Muscle layer of duodenum (tissue), 2 donors: ENCODE measurements at regions not wholly inside any gene's neighbourhood (a gene's known extent, or its start where the extent isn't known, plus 50 kb on each side); places are given as distances from the start of the nearest gene placed in this dataset.

Experiments
- H3K27ac ChIP-seq: one replicate; pipeline ENCODE4 v1.7.0; 2013; ENCODE audit warnings: mild to moderate bottlenecking, low read length
- H3K27me3 ChIP-seq: one replicate; pipeline ENCODE4 v1.7.0; 2013; ENCODE audit warnings: low read depth, mild to moderate bottlenecking, control low read depth, low read length
- H3K36me3 ChIP-seq, 2 donors: one replicate each; pipeline ENCODE4 v1.7.0; 2013; ENCODE audit warnings: low read length in 2 of 2, control low read depth in 1 of 2, mild to moderate bottlenecking in 1 of 2; ENCODE audit not compliant: insufficient read depth in 2 of 2, control insufficient read depth in 1 of 2
- H3K4me1 ChIP-seq, 2 donors: one replicate each; pipeline ENCODE4 v1.7.0; 2013; ENCODE audit warnings: low read length in 2 of 2, mild to moderate bottlenecking in 2 of 2, control low read depth in 1 of 2, moderate library complexity in 1 of 2; ENCODE audit not compliant: insufficient read depth in 2 of 2, control insufficient read depth in 1 of 2
- H3K4me3 ChIP-seq, 2 donors: one replicate each; pipeline ENCODE4 v1.7.0; 2013; ENCODE audit warnings: low read length in 2 of 2, low read depth in 1 of 2, mild to moderate bottlenecking in 1 of 2
- H3K9me3 ChIP-seq, 2 donors: one replicate each; pipeline ENCODE4 v1.7.0; 2013; ENCODE audit warnings: low read length in 2 of 2, control low read depth in 1 of 2, mild to moderate bottlenecking in 1 of 2; ENCODE audit not compliant: control insufficient read depth in 1 of 2
- donor health status: healthy.

DNA sequence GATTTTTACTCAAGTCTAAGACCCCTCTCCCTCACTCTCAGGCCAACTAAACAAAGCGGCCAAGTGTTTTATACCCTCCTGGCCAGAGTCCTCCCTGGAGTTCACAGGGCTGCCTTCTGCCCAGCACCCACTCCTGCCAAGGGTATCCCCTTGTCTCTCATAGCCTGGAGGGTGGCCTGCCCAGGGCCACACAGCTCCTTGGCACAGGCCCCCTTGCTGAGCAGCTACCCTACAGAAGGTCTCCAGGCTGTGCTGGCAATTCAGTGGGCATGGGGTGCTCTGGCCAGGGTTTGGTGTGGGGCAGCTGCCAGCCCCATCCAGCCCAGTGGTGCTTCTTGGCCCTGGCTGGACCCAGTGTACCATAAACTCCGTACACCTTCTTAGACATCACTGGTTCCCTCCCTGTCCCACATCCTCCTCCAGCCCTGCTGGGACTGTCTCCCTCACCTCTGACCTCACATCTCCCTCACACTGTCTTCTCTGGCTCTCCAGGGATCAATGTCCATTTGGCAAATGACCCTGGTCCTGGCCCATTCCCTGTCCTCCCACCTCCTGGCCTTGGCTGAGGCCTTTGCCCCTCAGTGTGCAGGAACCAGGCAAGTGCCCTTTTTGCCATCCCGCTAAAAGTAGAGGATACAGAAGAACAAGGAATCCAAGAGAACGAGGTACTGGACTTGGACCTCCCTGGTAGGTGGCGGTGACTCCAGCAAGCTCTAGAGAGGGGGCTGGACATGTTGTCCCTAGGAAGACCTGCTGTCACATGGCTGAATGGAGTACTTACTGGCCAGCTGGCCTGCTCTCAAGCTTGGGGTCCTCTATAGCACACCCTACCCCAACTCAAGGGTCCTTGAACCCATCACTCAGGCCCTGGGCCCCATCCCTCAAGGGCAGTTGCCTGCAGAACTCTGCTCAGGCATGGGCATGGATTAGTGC, 50.0 kb upstream of the TRPM1 start:
- Histone ChIP-seq H3K4me3 (no peak overlapping the region), H3K9me3 (no peaks in the 10 kb centered on the region), H3K36me3 (no peaks in the 10 kb centered on the region), H3K27ac (no peak overlapping the region), H3K27me3 (no peaks in the 10 kb centered on the region), H3K4me1 (no peaks in the 10 kb centered on the region)

DNA sequence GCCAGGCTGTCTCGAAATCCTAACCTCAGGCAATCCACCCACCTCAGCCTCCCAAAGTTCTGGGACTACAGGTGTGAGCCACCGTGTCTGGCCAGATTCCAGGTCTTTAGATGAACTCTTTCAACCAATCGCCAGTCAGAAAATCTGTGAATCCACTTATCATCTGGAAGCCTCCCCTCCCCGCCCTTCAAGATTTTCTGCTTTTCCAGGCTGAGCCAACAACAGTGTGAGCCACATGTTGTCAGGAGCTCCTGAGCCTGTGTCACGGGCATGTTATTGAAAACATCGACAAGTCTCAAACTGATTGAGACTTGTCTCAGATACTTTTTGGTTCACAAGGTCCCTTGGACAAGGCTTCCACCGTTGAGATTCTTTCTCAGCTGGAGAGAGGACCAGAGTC, 52.0 kb upstream of the TRPM1 start:
- no peak overlapping the region for H3K4me3 ChIP-seq
- no peaks in the 10 kb centered on the region for H3K27me3 ChIP-seq
- H3K27ac ChIP-seq, result no peak overlapping the region
- no peaks in the 10 kb centered on the region for H3K9me3 ChIP-seq
- H3K4me1 ChIP-seq, result no peaks in the 10 kb centered on the region
- H3K36me3 ChIP-seq, result no peaks in the 10 kb centered on the region

DNA sequence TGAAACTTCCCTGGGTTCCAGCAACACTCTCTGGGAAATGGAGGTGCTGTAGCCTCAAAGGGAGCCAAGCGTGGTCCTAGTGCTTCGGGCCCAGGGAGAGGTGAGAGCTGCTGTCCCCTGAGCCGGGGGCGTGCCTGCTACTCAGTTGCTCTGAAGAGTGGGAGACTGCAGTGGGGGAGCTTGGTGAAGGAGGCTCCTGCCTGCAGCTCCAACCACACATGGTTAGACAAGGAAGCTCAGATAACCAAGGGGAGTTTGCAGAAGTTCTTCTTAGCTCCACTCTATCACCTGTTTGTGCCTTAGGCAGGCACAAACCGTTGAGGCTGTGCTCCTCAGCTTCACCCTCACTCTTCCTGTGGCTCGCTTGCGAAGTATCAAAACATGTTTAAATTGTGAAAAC, 53.6 kb upstream of the TRPM1 start:
- Histone ChIP-seq H3K4me1 (no peaks in the 10 kb centered on the region), H3K27ac (no peak overlapping the region), H3K9me3 (no peaks in the 10 kb centered on the region), H3K36me3 (no peaks in the 10 kb centered on the region), H3K27me3 (no peaks in the 10 kb centered on the region), H3K4me3 (no peak overlapping the region)

DNA sequence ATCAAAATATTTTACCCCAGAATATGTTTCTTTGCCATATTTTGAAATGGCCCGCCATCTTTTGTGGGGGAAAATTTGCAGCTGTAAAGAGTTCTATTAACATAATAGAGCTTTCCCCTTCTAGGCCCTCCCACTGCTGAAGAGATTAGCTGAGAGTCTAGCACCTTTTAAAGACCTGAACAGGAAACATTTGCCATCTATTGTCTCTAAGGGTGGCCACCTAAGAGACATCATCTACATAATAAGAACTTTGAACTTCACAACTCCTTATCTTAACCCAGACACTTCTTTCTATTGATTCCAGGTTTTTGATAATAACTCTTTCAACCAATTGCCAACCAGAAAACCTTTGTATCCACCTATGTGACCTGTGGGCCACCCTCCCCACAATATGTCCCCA, 54.7 kb upstream of the TRPM1 start:
- no peaks in the 10 kb centered on the region for H3K27me3 ChIP-seq
- H3K27ac ChIP-seq, result no peak overlapping the region
- no peaks in the 10 kb centered on the region for H3K36me3 ChIP-seq
- no peaks in the 10 kb centered on the region for H3K9me3 ChIP-seq
- no peak overlapping the region for H3K4me3 ChIP-seq
- no peaks in the 10 kb centered on the region for H3K4me1 ChIP-seq

DNA sequence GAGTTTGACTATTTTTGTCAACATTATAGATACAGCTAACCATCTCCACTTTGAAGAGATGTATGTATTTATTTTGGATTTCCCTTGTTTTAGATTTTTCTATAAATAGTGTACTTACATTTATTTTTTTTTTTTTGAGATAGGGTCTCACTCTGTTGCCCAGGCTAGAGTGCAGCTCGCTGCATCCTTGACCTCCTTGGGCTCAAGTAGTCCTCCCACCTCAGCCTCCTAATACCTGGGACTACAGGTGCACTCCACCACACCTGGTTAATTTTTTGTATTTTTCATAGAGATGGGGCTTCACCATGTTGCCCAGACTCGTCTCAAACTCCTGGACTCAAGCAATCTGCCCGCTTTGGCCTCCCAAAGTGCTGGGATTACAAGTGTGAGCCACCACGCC, 55.3 kb upstream of the TRPM1 start:
- Histone ChIP-seq H3K4me1 (no peaks in the 10 kb centered on the region), H3K4me3 (no peak overlapping the region), H3K27ac (no peak overlapping the region), H3K9me3 (no peaks in the 10 kb centered on the region), H3K27me3 (no peaks in the 10 kb centered on the region), H3K36me3 (no peaks in the 10 kb centered on the region)

DNA sequence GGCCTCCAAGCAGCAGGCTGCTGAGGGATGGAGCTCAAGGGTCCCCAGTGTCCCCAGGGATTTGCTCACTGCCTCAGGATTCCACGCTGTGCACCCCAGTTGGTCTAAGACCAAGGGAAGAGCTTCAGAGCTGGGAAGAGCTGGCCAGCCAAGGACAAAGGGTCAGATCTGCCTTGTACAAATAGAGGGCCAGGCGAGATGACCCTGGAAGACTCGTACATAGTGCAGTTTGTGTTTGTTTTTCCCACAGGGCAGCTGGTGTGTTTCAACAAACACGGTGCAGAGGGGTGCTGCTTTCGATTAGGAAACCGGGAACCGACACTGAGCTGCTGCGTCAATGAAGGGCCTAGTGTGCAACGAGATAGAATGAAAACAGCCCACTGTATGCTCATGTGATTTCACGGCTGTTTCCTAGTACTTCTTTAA, 56.1 kb upstream of the TRPM1 start:
- no peak overlapping the region for H3K27ac ChIP-seq
- H3K9me3 ChIP-seq, result no peaks in the 10 kb centered on the region
- no peaks in the 10 kb centered on the region for H3K36me3 ChIP-seq
- H3K4me1 ChIP-seq, result no peaks in the 10 kb centered on the region
- H3K4me3 ChIP-seq, result no peak overlapping the region
- no peaks in the 10 kb centered on the region for H3K27me3 ChIP-seq

DNA sequence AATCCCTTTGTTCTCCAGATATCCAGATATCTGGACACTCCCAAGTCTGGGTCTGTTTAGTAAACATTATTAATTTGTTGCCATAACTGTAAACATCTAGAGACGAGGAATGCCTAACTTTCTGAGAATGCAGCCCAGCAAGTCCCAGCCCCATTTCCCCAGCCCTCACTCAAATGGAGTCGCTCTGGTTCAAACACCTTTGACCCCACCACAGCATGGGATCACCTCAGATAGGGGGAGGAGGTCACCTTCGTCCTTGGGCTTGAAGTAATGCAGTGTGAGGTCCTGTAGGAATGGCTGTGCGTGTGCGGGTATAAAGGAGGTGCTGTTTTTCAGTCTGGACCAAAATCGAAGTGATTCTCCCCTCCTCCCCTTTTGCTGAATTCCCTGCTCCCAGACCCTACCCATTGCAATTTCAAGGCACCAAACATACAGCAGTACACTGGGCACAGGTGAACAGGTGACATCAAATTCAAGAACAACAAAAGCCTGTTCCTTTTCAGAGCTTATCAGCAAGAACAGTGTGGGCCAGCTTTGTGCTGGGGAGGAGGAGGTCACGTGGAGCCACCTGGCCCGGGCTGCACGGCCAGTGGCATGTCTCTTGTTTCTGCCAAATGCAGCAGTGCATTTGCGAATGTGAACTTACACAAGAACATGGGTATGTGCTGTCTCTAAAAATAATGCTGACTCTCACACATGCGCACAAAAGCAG, 57.5 kb upstream of the TRPM1 start:
- H3K4me1 ChIP-seq, result no peaks in the 10 kb centered on the region
- H3K27ac ChIP-seq, result no peak overlapping the region
- no peak overlapping the region for H3K4me3 ChIP-seq
- H3K27me3 ChIP-seq, result no peaks in the 10 kb centered on the region
- H3K9me3 ChIP-seq, result no peaks in the 10 kb centered on the region
- H3K36me3 ChIP-seq, result no peaks in the 10 kb centered on the region

DNA sequence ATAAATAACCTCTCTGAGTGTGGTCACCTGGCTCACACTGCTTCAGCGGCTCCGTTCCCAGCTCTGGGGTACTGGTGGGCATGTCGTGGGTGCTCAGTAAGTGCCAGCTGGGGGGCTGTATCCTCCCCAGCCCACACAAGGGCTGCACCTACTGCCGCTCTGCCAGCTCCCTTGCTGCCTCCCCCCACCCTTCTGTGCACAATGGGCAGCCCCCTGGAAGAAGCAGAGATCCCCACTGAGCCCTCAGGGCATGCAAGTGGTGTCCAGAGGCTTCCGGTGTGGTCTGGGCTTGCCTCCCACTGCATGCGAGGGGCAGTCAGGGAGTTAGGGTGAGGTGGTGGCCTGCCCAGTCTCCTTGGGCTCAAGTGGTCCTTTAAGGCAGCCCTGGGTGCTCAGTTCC, 58.3 kb upstream of the TRPM1 start:
- H3K27me3 ChIP-seq, result no peaks in the 10 kb centered on the region
- H3K36me3 ChIP-seq, result no peaks in the 10 kb centered on the region
- H3K4me1 ChIP-seq, result no peaks in the 10 kb centered on the region
- no peak overlapping the region for H3K4me3 ChIP-seq
- H3K9me3 ChIP-seq, result no peaks in the 10 kb centered on the region
- no peak overlapping the region for H3K27ac ChIP-seq

DNA sequence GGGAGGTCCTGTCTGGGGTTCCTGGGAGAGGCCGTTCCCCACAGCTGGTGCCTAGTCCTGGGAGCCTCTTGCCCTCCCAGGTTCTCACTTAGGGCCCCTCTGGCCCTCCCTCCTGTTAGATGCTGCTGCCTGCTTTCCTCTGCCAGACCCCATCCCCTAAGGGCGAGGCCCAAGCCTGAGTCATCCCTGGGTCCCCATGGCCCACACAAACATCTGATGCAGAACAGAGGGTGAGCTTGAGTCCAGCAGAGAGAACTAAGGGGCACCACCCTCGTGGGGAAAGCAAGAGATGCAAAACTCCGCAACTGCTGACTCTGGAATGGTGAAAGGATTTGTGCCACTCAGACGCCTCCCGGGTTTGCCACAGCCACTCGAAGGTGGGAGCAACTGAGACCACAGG, 58.8 kb upstream of the TRPM1 start:
- H3K9me3 ChIP-seq, result no peaks in the 10 kb centered on the region
- no peaks in the 10 kb centered on the region for H3K4me1 ChIP-seq

DNA sequence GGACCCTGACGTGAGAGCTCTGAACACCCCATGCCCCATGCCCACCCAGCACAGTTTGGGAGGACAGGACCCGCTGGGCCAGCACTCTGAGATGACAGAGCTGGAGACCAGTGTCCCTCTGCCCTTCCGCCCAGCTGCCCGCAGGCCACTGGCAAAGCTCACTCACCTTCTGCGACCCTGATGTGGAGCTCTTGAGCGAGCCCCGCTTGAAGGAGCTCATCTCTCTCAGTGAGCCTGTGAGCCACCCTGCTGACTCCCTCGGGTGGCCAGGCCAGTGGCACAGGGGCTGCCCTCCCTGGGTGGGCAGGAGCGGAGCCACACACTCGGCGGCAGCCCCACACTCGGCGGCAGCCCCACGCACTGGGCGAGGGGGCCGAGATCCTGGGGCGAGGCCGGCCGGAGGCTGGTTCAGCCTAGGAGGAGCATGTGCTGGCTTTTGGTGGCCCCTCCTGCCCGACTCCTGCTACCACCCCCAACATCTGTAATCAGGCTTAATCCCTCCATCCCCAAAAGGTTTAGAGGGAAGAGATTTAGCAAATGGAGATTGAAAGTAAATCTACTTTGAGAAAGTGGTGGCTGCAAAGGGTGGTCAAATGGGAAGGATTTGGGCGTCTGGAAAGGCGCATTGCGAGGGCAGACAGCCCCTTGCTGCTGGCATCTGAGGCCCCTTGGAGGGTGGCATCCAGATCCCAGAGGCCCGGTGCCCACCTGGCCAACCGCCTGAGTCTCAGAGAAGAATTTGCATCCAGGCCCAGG, 59.4 kb upstream of the TRPM1 start:
- Histone ChIP-seq H3K36me3 (no peaks in the 10 kb centered on the region), H3K4me1 (no peaks in the 10 kb centered on the region), H3K27me3 (no peaks in the 10 kb centered on the region), H3K4me3 (no peak overlapping the region), H3K9me3 (no peaks in the 10 kb centered on the region), H3K27ac (no peak overlapping the region)

More for the DNA sequence above, 58.8 kb upstream of the TRPM1 start:
- Histone ChIP-seq H3K36me3 (no peaks in the 10 kb centered on the region), H3K27me3 (no peaks in the 10 kb centered on the region), H3K4me3 (no peak overlapping the region), H3K27ac (no peak overlapping the region)

DNA sequence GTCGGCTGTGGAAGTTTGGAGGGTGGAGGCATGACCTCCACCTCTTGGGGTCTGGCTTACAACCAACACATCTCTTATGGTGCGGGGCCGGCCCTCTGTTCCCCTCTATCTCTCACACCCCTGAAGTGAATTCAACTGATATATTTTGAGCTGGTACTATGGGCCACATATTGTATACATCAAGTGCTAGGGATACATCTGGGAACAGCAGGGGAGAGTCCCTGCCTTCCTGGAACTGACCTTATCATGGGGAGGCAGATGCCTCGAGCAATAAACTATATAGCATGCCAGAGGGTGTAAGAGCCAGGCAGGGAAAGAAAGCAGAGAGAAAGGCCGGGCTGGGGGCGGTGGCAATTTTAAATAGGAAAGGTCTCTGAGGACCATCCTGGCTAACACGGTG, 60.4 kb upstream of the TRPM1 start:
- Histone ChIP-seq H3K27me3 (no peaks in the 10 kb centered on the region), H3K9me3 (no peaks in the 10 kb centered on the region), H3K27ac (no peak overlapping the region), H3K4me3 (no peak overlapping the region), H3K4me1 (no peaks in the 10 kb centered on the region), H3K36me3 (no peaks in the 10 kb centered on the region)
